NCI-H1417 (cell line): ENCODE measurements at regions not wholly inside any gene's neighbourhood (a gene's known extent, or its start where the extent isn't known, plus 50 kb on each side); places are given as distances from the start of the nearest gene placed in this dataset.

Experiments used
- DNase-seq, 3 experiments: peaks; one replicate each; lab custom pipeline; 2025; lab: John Stamatoyannopoulos, UW

- DNase-seq = no peak
These were observed 51.8 kb upstream of the PARD3 start for GRCh38 chr10:34866848-34867247.
